ENCODE measurements at regions not wholly inside any gene's neighbourhood (a gene's known extent, or its start where the extent isn't known, plus 50 kb on each side); places are given as distances from the start of the nearest gene placed in this dataset.

DNA sequence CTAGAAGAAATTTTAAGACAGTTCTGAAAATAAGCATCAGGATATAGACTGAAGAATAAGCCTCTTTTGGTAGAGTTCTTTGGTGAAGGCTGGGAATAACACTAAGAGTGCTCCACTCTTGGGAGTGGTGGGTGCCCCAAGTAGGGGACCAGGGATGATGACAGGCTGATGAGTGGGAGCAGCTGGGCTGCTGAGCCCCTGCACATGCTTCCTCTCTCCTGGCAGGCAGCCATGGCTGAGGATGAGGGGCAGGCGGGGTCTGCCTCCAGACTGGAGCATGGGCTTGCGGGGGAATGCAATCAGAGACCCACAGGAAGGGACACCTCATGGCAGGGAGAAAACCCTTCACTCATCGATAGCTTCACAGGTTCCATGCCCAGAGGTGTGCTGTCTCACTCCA lies 72.6 kb upstream of the RORA start:
- Histone ChIP-seq H3K27ac (no peak overlapping the region), H3K4me1 (no peaks in the 10 kb centered on the region), H3K27me3 (no peaks in the 10 kb centered on the region), H3K9me3 (no peaks in the 10 kb centered on the region), H3K4me3 (no peak overlapping the region), H3K36me3 (no peaks in the 10 kb centered on the region)
- no peak for DNase-seq (ENCODE audit: low spot score in 2 of 2)
- TF ChIP-seq POLR2A (IDR thresholded peaks at IDR 0.05), result no peak
- TF ChIP-seq, protein P1, sequence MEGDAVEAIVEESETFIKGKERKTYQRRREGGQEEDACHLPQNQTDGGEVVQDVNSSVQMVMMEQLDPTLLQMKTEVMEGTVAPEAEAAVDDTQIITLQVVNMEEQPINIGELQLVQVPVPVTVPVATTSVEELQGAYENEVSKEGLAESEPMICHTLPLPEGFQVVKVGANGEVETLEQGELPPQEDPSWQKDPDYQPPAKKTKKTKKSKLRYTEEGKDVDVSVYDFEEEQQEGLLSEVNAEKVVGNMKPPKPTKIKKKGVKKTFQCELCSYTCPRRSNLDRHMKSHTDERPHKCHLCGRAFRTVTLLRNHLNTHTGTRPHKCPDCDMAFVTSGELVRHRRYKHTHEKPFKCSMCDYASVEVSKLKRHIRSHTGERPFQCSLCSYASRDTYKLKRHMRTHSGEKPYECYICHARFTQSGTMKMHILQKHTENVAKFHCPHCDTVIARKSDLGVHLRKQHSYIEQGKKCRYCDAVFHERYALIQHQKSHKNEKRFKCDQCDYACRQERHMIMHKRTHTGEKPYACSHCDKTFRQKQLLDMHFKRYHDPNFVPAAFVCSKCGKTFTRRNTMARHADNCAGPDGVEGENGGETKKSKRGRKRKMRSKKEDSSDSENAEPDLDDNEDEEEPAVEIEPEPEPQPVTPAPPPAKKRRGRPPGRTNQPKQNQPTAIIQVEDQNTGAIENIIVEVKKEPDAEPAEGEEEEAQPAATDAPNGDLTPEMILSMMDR (IDR thresholded peaks at IDR 0.05), result no peak
- TF ChIP-seq EP300 (IDR thresholded peaks at IDR 0.05), result no peak
- WGBS, 2 donors, result 93 to 100% methylated on average over 2 to 3 of the region's 3 CpGs

DNA sequence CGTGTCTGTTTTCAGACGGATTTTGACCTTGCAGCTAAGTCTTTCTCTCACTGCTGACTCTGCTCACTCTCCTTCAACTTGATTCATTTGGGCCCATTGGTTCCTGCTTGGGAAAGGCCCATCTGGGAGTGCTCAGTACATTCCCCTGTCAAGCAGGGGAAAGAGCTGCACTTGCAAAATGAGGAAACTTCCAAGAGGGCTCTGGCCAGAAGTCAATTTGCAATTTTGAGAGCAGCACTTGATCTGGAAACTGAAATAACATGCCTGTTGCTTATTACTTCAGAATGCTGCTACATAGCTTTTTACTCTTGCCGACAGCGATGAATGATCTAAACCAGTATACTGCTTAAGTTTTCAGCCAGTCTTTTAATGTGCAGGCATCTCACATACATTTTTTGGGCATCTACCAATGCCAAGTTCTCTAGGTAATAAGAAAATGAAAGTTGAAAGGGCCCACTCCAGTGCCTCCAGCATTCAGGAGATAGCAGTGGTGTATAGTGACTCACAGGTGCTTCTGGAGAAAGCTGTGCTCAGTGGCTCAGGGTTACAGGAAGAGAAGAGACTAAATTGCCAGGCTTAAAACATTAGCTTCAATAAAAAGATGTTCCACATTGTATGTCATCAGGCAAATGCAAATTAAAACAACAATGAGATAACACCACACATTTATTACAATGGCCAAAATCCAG lies 70.1 kb upstream of the RORA start:
- Histone ChIP-seq H3K27me3 (no peaks in the 10 kb centered on the region), H3K27ac (no peak overlapping the region), H3K36me3 (no peaks in the 10 kb centered on the region), H3K4me1 (no peaks in the 10 kb centered on the region), H3K4me3 (no peak overlapping the region), H3K9me3 (no peaks in the 10 kb centered on the region)
- TF ChIP-seq, protein P1 (IDR thresholded peaks at IDR 0.05), result no peak
- no peak for TF ChIP-seq EP300 (IDR thresholded peaks at IDR 0.05)
- no peak for TF ChIP-seq POLR2A (IDR thresholded peaks at IDR 0.05)
- no peak for DNase-seq (ENCODE audit: low spot score in 2 of 2)
- WGBS, 2 donors, result 68 to 78% methylated on average over 4 of the region's 4 CpGs

DNA sequence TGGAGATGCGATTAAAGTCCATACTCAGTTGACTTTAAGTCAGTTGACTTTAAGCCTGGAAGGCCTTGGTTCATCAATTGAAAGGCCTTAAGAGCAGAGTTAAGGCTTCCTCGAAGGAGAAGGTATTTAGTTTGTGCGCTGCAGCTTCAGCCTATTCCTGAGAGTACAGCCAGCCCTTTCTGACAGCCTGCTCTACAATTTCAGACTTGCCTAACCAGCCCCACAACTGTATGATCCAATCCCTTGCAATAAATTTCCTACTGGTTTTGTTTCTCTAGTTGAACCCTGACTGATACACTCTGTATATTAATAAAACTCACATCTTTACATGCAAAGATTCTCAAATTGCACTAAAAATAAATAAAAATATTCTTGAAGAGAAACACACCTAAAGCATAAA lies 66.1 kb upstream of the RORA start:
- H3K4me1 ChIP-seq, result no peaks in the 10 kb centered on the region
- no peak for DNase-seq (ENCODE audit: low spot score in 2 of 2)
- H3K36me3 ChIP-seq, result no peaks in the 10 kb centered on the region
- WGBS, 2 donors, result 87 to 95% methylated on average over 3 of the region's 3 CpGs
- no peak overlapping the region for H3K27ac ChIP-seq
- H3K27me3 ChIP-seq, result no peaks in the 10 kb centered on the region
- H3K9me3 ChIP-seq, result peaks cover 0 to 2% (median 0%) of the 10 kb centered on the region in 4 donors
- TF ChIP-seq EP300 (IDR thresholded peaks at IDR 0.05), result no peak
- TF ChIP-seq, protein P1 (IDR thresholded peaks at IDR 0.05), result no peak
- TF ChIP-seq POLR2A (IDR thresholded peaks at IDR 0.05), result no peak
- no peak overlapping the region for H3K4me3 ChIP-seq

DNA sequence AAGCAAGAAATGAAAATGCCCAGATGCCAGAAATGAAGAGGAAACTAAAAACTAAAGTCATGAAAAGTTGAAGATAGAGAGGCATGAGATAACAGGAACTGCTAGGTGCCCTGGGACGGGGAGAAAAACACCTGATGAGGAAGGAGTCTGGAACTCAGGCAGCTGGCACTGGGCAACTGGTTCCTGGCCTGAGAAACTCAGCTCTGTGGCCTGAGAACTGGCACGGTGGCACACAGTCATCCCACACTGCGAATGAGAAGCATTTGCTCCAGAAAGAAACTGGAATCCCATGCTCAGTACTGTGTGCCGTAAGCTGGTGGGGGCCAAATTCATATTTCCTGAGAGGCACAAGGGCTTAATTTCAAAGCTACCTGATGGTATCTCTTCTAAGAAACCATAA lies 53.6 kb upstream of the RORA start:
- Histone ChIP-seq H3K27ac (no peak overlapping the region), H3K27me3 (no peaks in the 10 kb centered on the region), H3K9me3 (peaks cover 0 to 10% (median 0%) of the 10 kb centered on the region in 4 donors), H3K4me3 (no peak overlapping the region), H3K36me3 (no peaks in the 10 kb centered on the region), H3K4me1 (no peaks in the 10 kb centered on the region)
- WGBS, 2 donors, result 87 to 88% methylated on average over 4 of the region's 4 CpGs
- DNase-seq (ENCODE audit: low spot score in 2 of 2), result no peak
- no peak for TF ChIP-seq POLR2A (IDR thresholded peaks at IDR 0.05)
- TF ChIP-seq EP300 (IDR thresholded peaks at IDR 0.05), result no peak
- TF ChIP-seq, protein P1 (IDR thresholded peaks at IDR 0.05), result no peak

DNA sequence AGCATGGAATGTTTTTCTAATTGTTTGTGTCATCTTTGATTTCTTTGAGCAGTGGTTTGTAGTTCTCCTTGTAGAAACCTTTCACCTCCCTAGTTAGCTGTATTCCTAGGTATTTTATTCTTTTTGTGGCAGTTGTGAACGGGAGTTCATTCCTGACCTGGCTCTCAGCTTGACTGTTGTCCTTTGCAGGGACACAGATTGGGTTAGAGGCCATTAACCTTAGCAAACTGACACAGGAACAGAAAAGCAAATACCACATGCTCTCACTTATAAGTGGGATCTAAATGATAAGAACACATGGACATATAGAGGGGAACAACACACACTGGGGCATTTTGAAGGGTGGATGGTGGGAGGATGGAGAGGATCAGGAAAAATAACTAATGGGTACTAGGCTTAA lies 52.2 kb upstream of the RORA start:
- peaks cover 0 to 10% (median 0%) of the 10 kb centered on the region in 4 donors for H3K9me3 ChIP-seq
- H3K36me3 ChIP-seq, result no peaks in the 10 kb centered on the region
- no peaks in the 10 kb centered on the region for H3K27me3 ChIP-seq
- no peak overlapping the region for H3K27ac ChIP-seq
- H3K4me1 ChIP-seq, result no peaks in the 10 kb centered on the region
- WGBS, 2 donors, result 75 to 84% methylated on average over 1 of the region's 1 CpG
- no peak overlapping the region for H3K4me3 ChIP-seq
- TF ChIP-seq POLR2A (IDR thresholded peaks at IDR 0.05) (no peak), EP300 (IDR thresholded peaks at IDR 0.05) (no peak)
- TF ChIP-seq, protein P1 (IDR thresholded peaks at IDR 0.05), result no peak
- no peak for DNase-seq (ENCODE audit: low spot score in 2 of 2)

All from tibial nerve (tissue), 4 donors.